Fibroblast of lung (primary cell): ENCODE measurements at regions not wholly inside any gene's neighbourhood (a gene's known extent, or its start where the extent isn't known, plus 50 kb on each side); places are given as distances from the start of the nearest gene placed in this dataset.

Experiments
- DNase-seq, 2 donors: peaks; one replicate each; pipeline versions ENCODE4 v3.0.0 to v3.0.0-alpha.2; 2010; ENCODE audit warnings: low read depth in 2 of 2
- H2AFZ ChIP-seq: 2 replicates; pipeline ENCODE4 v1.5.1; 2012; ENCODE audit warnings: low read length, control low read depth, inconsistent platforms
- H3K27ac ChIP-seq: 2 replicates; pipeline ENCODE4 v1.5.1; 2011; ENCODE audit warnings: low read length, control low read depth; ENCODE audit not compliant: insufficient read depth
- H3K27me3 ChIP-seq: 2 replicates; pipeline ENCODE4 v1.5.1; 2011; ENCODE audit warnings: mild to moderate bottlenecking, low read length; ENCODE audit not compliant: control insufficient read depth, insufficient read depth
- H3K36me3 ChIP-seq: 2 replicates; pipeline ENCODE4 v1.5.1; 2011; ENCODE audit warnings: low read length; ENCODE audit not compliant: control insufficient read depth, insufficient read depth
- H3K4me1 ChIP-seq: 2 replicates; pipeline ENCODE4 v1.5.1; 2011; ENCODE audit warnings: low read length; ENCODE audit not compliant: control insufficient read depth, insufficient read depth; ENCODE audit errors: extremely low read depth
- H3K4me2 ChIP-seq: 2 replicates; pipeline ENCODE4 v1.5.1; 2011; ENCODE audit warnings: low read length, control low read depth; ENCODE audit not compliant: insufficient read depth; ENCODE audit errors: extremely low read depth
- H3K4me3 ChIP-seq, 4 experiments: fragments of 200-600 bp in 1 of 4; sonication (generic) in 1 of 4; replicated peaks in 1 of 4; 2 replicates each; pipeline ENCODE4 v1.5.1; 2011 to 2016; ENCODE audit warnings: low read length in 4 of 4, low read depth in 3 of 4, mild to moderate bottlenecking in 3 of 4, control low read depth in 2 of 4, inconsistent platforms in 1 of 4, mixed read lengths in 1 of 4; ENCODE audit not compliant: insufficient read depth in 1 of 4; ENCODE audit errors: control extremely low read depth in 1 of 4
- H3K79me2 ChIP-seq: 2 replicates; pipeline ENCODE4 v1.5.1; 2012; ENCODE audit warnings: mild to moderate bottlenecking, low read length, inconsistent platforms; ENCODE audit not compliant: control insufficient read depth, insufficient read depth
- H3K9ac ChIP-seq: 2 replicates; pipeline ENCODE4 v1.5.1; 2011; ENCODE audit warnings: mild to moderate bottlenecking, low read length, control low read depth; ENCODE audit not compliant: insufficient read depth
- H3K9me3 ChIP-seq: 2 replicates; pipeline ENCODE4 v1.5.1; 2012; ENCODE audit warnings: low read depth, low read length; ENCODE audit not compliant: control insufficient read depth, insufficient read depth
- H4K20me1 ChIP-seq: 2 replicates; pipeline ENCODE4 v1.5.1; 2011; ENCODE audit warnings: low read length; ENCODE audit not compliant: control insufficient read depth, insufficient read depth; ENCODE audit errors: extremely low read depth
- EZH2 ChIP-seq: IDR thresholded peaks from 2 replicates; pipeline ENCODE4 v1.5.1; 2012; ENCODE audit warnings: low read length, control low read depth, mild to moderate bottlenecking; ENCODE audit errors: missing control alignments
- TF ChIP-seq, protein P1 (sequence below), 2 donors: IDR thresholded peaks in 1 of 2; conservative IDR thresholded peaks in 1 of 2; 1 replicate in 1 of 2; 2 replicates in 1 of 2; pipeline ENCODE4 v1.5.1; 2011 to 2012; ENCODE audit warnings: low read length in 2 of 2, control low read depth in 1 of 2, inconsistent platforms in 1 of 2, low read depth in 1 of 2, mild to moderate bottlenecking in 1 of 2

DNA sequence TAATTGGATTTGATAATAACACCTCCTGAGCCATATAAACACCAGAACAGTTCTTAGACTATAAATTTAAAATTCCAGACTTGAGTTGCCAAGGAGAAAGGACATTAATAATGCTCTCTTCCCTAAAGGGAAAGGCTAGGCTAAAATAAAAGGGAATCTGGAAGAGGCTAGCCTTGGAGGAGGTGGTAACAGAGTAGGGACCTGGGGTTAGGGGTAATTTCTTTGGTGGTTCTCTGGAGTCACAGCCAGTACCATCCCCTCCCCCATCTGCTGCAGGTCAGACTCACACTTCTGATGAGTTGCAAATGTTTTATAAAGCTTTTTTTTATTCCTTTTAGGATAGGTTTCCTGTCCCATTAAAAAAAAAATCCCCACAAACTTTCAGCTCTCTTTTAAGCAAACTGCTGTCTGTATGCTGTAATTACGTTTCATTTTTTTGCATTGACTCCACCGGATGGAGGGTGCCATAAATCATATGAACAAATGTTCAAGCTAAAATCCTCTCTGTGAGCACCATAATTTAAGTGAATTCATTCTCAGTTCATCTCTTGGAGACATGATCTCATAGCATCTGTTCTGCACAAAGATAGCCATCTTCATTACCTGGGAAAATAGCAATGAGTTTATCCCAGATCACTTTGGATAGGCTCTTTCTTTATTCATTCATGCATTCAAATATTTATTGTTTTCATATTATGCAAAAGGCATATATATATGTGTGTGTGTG is 379.6 kb downstream of the TTLL7 start:
- Histone ChIP-seq H4K20me1 (no peaks in the 10 kb centered on the region), H3K4me1 (no peaks in the 10 kb centered on the region), H3K27ac (no peak overlapping the region), H3K9ac (no peak overlapping the region), H3K4me2 (no peak overlapping the region), H3K27me3 (no peaks in the 10 kb centered on the region), H3K9me3 (no peaks in the 10 kb centered on the region), H3K79me2 (no peaks in the 10 kb centered on the region), H2AFZ (no peak overlapping the region), H3K36me3 (no peaks in the 10 kb centered on the region), H3K4me3 (no peak overlapping the region)
- no peak for TF ChIP-seq EZH2
- TF ChIP-seq, protein P1, sequence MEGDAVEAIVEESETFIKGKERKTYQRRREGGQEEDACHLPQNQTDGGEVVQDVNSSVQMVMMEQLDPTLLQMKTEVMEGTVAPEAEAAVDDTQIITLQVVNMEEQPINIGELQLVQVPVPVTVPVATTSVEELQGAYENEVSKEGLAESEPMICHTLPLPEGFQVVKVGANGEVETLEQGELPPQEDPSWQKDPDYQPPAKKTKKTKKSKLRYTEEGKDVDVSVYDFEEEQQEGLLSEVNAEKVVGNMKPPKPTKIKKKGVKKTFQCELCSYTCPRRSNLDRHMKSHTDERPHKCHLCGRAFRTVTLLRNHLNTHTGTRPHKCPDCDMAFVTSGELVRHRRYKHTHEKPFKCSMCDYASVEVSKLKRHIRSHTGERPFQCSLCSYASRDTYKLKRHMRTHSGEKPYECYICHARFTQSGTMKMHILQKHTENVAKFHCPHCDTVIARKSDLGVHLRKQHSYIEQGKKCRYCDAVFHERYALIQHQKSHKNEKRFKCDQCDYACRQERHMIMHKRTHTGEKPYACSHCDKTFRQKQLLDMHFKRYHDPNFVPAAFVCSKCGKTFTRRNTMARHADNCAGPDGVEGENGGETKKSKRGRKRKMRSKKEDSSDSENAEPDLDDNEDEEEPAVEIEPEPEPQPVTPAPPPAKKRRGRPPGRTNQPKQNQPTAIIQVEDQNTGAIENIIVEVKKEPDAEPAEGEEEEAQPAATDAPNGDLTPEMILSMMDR (conservative IDR thresholded peaks at IDR 0.05 in 1 of 2, IDR thresholded peaks at IDR 0.05 in 1 of 2; ENCODE audit: low read depth in 1 of 2, low read length in 2 of 2), result no peak
- DNase-seq, result no peak

DNA sequence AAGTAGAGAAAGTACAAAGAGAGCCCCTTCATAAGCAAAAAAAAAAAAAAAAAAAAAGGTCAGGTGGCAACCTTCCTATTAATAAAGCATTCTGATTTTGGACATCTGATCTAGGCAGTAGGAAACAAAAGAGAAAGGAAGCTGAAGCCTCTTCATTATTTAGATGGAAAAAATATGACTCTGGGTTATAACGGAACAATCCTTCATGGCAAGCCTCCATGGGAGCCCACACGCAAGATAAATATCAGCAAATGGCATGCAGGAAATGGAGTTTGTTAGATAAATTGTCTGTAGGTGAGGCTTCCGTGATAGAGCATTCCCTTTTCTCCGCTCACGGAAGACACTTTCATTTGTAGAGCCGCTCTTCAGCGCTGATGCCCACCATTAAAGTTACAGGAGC is 381.0 kb downstream of the TTLL7 start:
- DNase-seq, result no peak
- no peaks in the 10 kb centered on the region for H3K4me1 ChIP-seq
- TF ChIP-seq, protein P1 (conservative IDR thresholded peaks at IDR 0.05 in 1 of 2, IDR thresholded peaks at IDR 0.05 in 1 of 2; ENCODE audit: low read depth in 1 of 2, low read length in 2 of 2), result no peak
- TF ChIP-seq EZH2, result no peak
- H2AFZ ChIP-seq, result no peak overlapping the region
- H3K4me3 ChIP-seq, result no peak overlapping the region
- H3K9ac ChIP-seq, result no peak overlapping the region
- no peaks in the 10 kb centered on the region for H3K27me3 ChIP-seq
- no peak overlapping the region for H3K27ac ChIP-seq
- no peak overlapping the region for H3K4me2 ChIP-seq
- H3K36me3 ChIP-seq, result no peaks in the 10 kb centered on the region
- no peaks in the 10 kb centered on the region for H3K9me3 ChIP-seq
- H3K79me2 ChIP-seq, result no peaks in the 10 kb centered on the region
- no peaks in the 10 kb centered on the region for H4K20me1 ChIP-seq

GRCh38 chr1:83615370-83615769 is 383.6 kb downstream of the TTLL7 start:
- no peaks in the 10 kb centered on the region for H3K4me1 ChIP-seq
- no peaks in the 10 kb centered on the region for H3K36me3 ChIP-seq
- H3K79me2 ChIP-seq, result no peaks in the 10 kb centered on the region
- DNase-seq, result no peak
- TF ChIP-seq, protein P1 (conservative IDR thresholded peaks at IDR 0.05 in 1 of 2, IDR thresholded peaks at IDR 0.05 in 1 of 2; ENCODE audit: low read depth in 1 of 2, low read length in 2 of 2), result no peak
- no peak for TF ChIP-seq EZH2
- H3K27me3 ChIP-seq, result no peaks in the 10 kb centered on the region
- H3K4me2 ChIP-seq, result no peak overlapping the region
- no peak overlapping the region for H3K9ac ChIP-seq
- H3K4me3 ChIP-seq, result no peak overlapping the region
- no peaks in the 10 kb centered on the region for H4K20me1 ChIP-seq
- H3K9me3 ChIP-seq, result no peaks in the 10 kb centered on the region
- H3K27ac ChIP-seq, result no peak overlapping the region
- H2AFZ ChIP-seq, result no peak overlapping the region
